ENCODE measurements at regions not wholly inside any gene's neighbourhood (a gene's known extent, or its start where the extent isn't known, plus 50 kb on each side); places are given as distances from the start of the nearest gene placed in this dataset.

- TF ChIP-seq CTCF (IDR thresholded peaks at IDR 0.05): no peak
These were observed 69.4 kb upstream of the MORC3 start for GRCh38 chr21:36250423-36251075.

- no peak for TF ChIP-seq CTCF (IDR thresholded peaks at IDR 0.05)
These were observed 65.7 kb upstream of the MORC3 start for GRCh38 chr21:36254106-36254941.

DNA sequence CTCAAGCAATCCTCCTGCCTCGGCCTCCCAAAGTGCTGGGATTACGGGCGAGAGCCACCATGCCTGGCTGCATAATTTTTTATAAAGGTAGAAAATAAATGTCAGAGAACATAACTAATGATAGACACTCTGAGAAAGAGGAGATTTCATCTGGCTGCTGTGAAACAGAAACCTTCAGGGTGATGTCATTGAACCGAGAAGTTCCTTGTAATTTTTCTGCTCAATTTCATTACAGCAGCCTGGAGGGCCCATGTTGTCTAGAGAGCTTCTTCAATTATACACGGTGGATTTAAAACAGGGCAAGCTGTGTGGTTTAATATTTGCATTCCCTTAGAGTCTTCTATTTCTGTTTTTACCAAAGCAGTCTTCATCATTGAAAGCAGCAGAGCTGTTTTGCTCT is 64.3 kb upstream of the MORC3 start:
- TF ChIP-seq CTCF (IDR thresholded peaks at IDR 0.05): no peak

GRCh38 chr21:36257657-36258056 is 62.3 kb upstream of the MORC3 start:
- TF ChIP-seq CTCF (IDR thresholded peaks at IDR 0.05): no peak

DNA sequence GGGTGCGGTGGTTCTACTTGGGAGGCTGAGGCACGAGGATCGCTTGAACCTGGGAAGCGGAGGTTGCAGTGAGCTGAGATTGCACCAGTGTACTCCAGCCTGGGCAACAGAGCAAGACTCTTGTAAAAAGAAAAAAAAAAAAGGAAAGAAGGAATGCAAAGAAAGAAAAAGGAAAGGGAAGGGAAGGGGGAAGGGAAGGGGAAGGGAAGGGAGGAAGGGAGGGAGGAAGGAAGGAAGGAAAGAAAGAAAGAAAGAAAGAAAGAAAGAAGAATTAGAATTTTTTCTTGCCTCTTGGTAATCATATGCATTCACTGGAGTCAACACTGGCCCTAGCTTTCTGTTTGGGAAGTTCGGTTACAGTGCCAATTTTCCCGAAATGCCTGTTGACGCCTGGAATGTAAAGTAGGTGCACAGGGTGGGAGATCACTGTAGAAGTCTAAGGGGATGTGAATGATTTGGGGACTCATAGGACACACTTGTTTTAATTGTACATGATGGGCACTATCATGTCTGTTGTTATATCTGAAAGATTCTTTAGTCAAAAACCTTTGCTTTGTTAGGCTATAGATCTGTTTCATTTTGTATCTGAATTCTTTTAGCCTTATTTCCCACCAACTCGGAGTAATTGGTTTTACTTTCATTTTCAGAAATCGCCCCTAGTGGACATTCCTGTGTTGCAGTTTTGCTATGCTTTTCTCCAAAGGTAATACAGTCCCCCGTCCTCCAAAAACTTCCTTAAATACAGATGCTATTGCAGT is 59.8 kb upstream of the MORC3 start:
- peak; percentile 35; the same call in 1 of the 2 replicates for TF ChIP-seq CTCF (IDR thresholded peaks at IDR 0.05)

GRCh38 chr21:36260802-36261201 is 59.2 kb upstream of the MORC3 start:
- no peak for TF ChIP-seq CTCF (IDR thresholded peaks at IDR 0.05)

DNA sequence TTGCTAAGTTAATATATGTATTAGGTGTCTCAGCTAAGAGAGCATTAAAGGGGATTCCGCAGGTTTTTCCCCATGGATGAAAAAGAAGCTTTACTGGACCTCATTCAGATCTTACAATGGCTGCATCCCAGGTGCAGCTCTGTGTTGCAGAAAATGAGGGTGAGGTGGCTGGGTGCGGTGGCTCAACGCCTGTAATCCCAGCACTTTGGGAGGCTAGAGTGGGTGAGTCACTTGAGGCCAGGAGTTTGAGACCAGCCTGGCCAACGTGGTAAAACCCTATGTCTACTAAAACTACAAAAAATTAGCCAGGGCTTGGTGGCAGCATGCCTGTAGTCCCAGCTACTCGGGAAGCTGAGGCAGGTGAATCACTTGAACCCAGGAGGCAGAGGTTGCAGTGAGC is 58.5 kb upstream of the MORC3 start:
- TF ChIP-seq CTCF (IDR thresholded peaks at IDR 0.05): no peak
